Keratinocyte (primary cell): ENCODE measurements at regions not wholly inside any gene's neighbourhood (a gene's known extent, or its start where the extent isn't known, plus 50 kb on each side); places are given as distances from the start of the nearest gene placed in this dataset.
A peak's percentile ranks its signal among the peaks of the same experiment; 100 is the strongest.

Experiments
- DNase-seq: peaks from one replicate; pipeline ENCODE4 v3.0.0-alpha.2; 2011; ENCODE audit warnings: low read depth, missing footprints, low spot score
- FAIRE-seq: peaks from 2 replicates; lab custom pipeline; 2011; peaks lifted over from hg19 to GRCh38; lab: Jason Lieb, UNC
- H2AFZ ChIP-seq: 2 replicates; pipeline ENCODE4 v1.6.0; 2012; ENCODE audit warnings: low read length, control low read depth, inconsistent platforms; ENCODE audit not compliant: control insufficient read depth
- H3K27ac ChIP-seq: 2 replicates; pipeline ENCODE4 v1.5.1; 2011; ENCODE audit warnings: low read length; ENCODE audit not compliant: control insufficient read depth, insufficient read depth
- H3K27me3 ChIP-seq: 3 replicates; pipeline ENCODE4 v1.6.0; 2011; ENCODE audit warnings: low read length; ENCODE audit not compliant: control insufficient read depth, insufficient read depth; ENCODE audit errors: extremely low read depth
- H3K36me3 ChIP-seq, 2 experiments: 2 replicates in 1 of 2; 3 replicates in 1 of 2; pipeline ENCODE4 v1.5.1; 2011; ENCODE audit warnings: low read length in 2 of 2, mild to moderate bottlenecking in 1 of 2; ENCODE audit not compliant: control insufficient read depth in 2 of 2, insufficient read depth in 2 of 2; ENCODE audit errors: extremely low read depth in 1 of 2
- H3K4me1 ChIP-seq: 3 replicates; pipeline ENCODE4 v1.5.1; 2011; ENCODE audit warnings: low read length; ENCODE audit not compliant: control insufficient read depth, insufficient read depth; ENCODE audit errors: extremely low read depth
- H3K4me2 ChIP-seq: 3 replicates; pipeline ENCODE4 v1.6.0; 2011; ENCODE audit warnings: low read depth, low read length; ENCODE audit not compliant: control insufficient read depth, insufficient read depth; ENCODE audit errors: extremely low read depth
- H3K4me3 ChIP-seq, 3 experiments: fragments of 200-600 bp in 1 of 3; sonication (generic) in 1 of 3; 2 replicates in 2 of 3; 3 replicates in 1 of 3; pipeline ENCODE4 v1.5.1; 2011 to 2016; ENCODE audit warnings: low read length in 3 of 3, mild to moderate bottlenecking in 3 of 3, control low read depth in 2 of 3, inconsistent platforms in 1 of 3, low read depth in 1 of 3, mixed read lengths in 1 of 3, mixed run types in 1 of 3, moderate library complexity in 1 of 3; ENCODE audit not compliant: control insufficient read depth in 2 of 3, insufficient read depth in 2 of 3; ENCODE audit errors: extremely low read depth in 1 of 3
- H3K79me2 ChIP-seq: 2 replicates; pipeline ENCODE4 v1.6.0; 2012; ENCODE audit warnings: low read length; ENCODE audit not compliant: control insufficient read depth, insufficient read depth
- H3K9ac ChIP-seq: 3 replicates; pipeline ENCODE4 v1.6.0; 2011; ENCODE audit warnings: low read length; ENCODE audit not compliant: control insufficient read depth, insufficient read depth; ENCODE audit errors: extremely low read depth
- H3K9me1 ChIP-seq: 3 replicates; pipeline ENCODE4 v1.6.0; 2011; ENCODE audit warnings: low read length; ENCODE audit not compliant: control insufficient read depth, insufficient read depth; ENCODE audit errors: extremely low read depth
- H3K9me3 ChIP-seq: 2 replicates; pipeline ENCODE4 v1.5.1; 2012; ENCODE audit warnings: low read depth, low read length; ENCODE audit not compliant: control insufficient read depth
- H4K20me1 ChIP-seq: 3 replicates; pipeline ENCODE4 v1.6.0; 2011; ENCODE audit warnings: low read length; ENCODE audit not compliant: control insufficient read depth, insufficient read depth; ENCODE audit errors: extremely low read depth
- CTCF ChIP-seq, 3 experiments: IDR thresholded peaks in 1 of 3; conservative IDR thresholded peaks in 1 of 3; optimal IDR thresholded peaks in 1 of 3; 2 replicates in 2 of 3; 3 replicates in 1 of 3; pipeline versions ENCODE3 to v1.5.1; 2011; ENCODE audit warnings: low read length in 3 of 3, mild to moderate bottlenecking in 3 of 3, moderate library complexity in 2 of 3, control low read depth in 1 of 3, inconsistent platforms in 1 of 3; ENCODE audit not compliant: insufficient read depth in 2 of 3; ENCODE audit errors: extremely low read depth in 1 of 3
- EZH2 ChIP-seq: IDR thresholded peaks from one replicate; pipeline ENCODE4 v1.6.1; 2012; ENCODE audit warnings: inconsistent platforms, mild to moderate bottlenecking, low read length, moderate library complexity
- dilution Hi-C: fragments of 300-500 bp; cut with MboI; formaldehyde crosslinking; loops from one replicate; pipeline ENCODE4 v1.7.0; 2020; ENCODE audit warnings: low sequenced_read_pairs; ENCODE audit not compliant: extremely low pct_ligation_motif_present

- H3K4me1 ChIP-seq, result no peaks in the 10 kb centered on the region
- no peaks in the 10 kb centered on the region for H3K36me3 ChIP-seq
- H3K9me1 ChIP-seq, result no peaks in the 10 kb centered on the region
- no peak for TF ChIP-seq CTCF (optimal IDR thresholded peaks at IDR 0.05 in 1 of 3, IDR thresholded peaks at IDR 0.05 in 1 of 3, conservative IDR thresholded peaks at IDR 0.05 in 1 of 3; ENCODE audit: extremely low read depth in 1 of 3, insufficient read depth in 2 of 3, low read length in 3 of 3)
- no peak for TF ChIP-seq EZH2
- dilution Hi-C loops, result no loop called here
- no peak overlapping the region for H3K4me2 ChIP-seq
- H4K20me1 ChIP-seq, result no peaks in the 10 kb centered on the region
- no peak overlapping the region for H3K4me3 ChIP-seq
- H3K27me3 ChIP-seq, result no peaks in the 10 kb centered on the region
- FAIRE-seq (no peak), DNase-seq (no peak)
- no peaks in the 10 kb centered on the region for H3K9me3 ChIP-seq
- no peak overlapping the region for H2AFZ ChIP-seq
- H3K27ac ChIP-seq, result no peak overlapping the region
- no peak overlapping the region for H3K9ac ChIP-seq
- no peaks in the 10 kb centered on the region for H3K79me2 ChIP-seq
These were observed 906.0 kb upstream of the CDH10 start for GRCh38 chr5:25550793-25551192.

GRCh38 chr5:25544652-25545249, 900.0 kb upstream of the CDH10 start:
- no peak overlapping the region for H2AFZ ChIP-seq
- H3K9me3 ChIP-seq, result no peaks in the 10 kb centered on the region
- no peak overlapping the region for H3K4me2 ChIP-seq
- no peaks in the 10 kb centered on the region for H3K36me3 ChIP-seq
- H4K20me1 ChIP-seq, result no peaks in the 10 kb centered on the region
- TF ChIP-seq CTCF (optimal IDR thresholded peaks at IDR 0.05 in 1 of 3, IDR thresholded peaks at IDR 0.05 in 1 of 3, conservative IDR thresholded peaks at IDR 0.05 in 1 of 3; ENCODE audit: extremely low read depth in 1 of 3, insufficient read depth in 2 of 3, low read length in 3 of 3), result peak; percentile 45 to 62 (median 59)
- no peak for TF ChIP-seq EZH2
- H3K9ac ChIP-seq, result no peak overlapping the region
- H3K9me1 ChIP-seq, result no peaks in the 10 kb centered on the region
- dilution Hi-C loops, result no loop called here
- no peak for DNase-seq
- H3K4me3 ChIP-seq, result no peak overlapping the region
- no peaks in the 10 kb centered on the region for H3K79me2 ChIP-seq
- H3K4me1 ChIP-seq, result no peaks in the 10 kb centered on the region
- no peak overlapping the region for H3K27ac ChIP-seq
- H3K27me3 ChIP-seq, result no peaks in the 10 kb centered on the region
- FAIRE-seq, result peak; percentile 29
